Hepatic stellate cell (primary cell): ENCODE measurements at regions not wholly inside any gene's neighbourhood (a gene's known extent, or its start where the extent isn't known, plus 50 kb on each side); places are given as distances from the start of the nearest gene placed in this dataset.

ENCODE experiments used
- DNase-seq: peaks from one replicate; pipeline ENCODE4 v3.0.0; 2011; ENCODE audit warnings: low spot score

GRCh38 chrX:125003746-125004446, 315.8 kb upstream of the TEX13C start:
- DNase-seq, result no peak

GRCh38 chrX:125004799-125005198, 314.9 kb upstream of the TEX13C start:
- DNase-seq, result no peak

DNA sequence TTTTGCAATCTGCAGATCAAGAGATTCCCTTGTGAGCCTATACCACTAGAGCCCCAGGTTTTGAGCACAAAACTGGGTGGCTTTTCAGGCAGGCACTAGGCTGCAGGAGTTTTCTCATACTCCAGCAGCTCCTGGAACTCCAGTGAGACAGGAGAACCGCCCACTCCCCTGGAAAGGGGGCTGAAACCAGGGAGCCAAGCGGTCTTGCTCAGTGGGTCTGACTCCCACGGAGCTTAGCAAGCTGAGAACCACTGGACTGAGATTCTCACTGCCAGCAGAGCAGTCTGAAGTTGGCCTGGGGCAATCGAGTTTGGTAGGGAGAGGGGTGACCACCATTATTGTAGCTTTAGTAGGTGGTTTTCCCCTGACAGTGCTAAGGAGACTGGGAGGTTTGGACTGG, 313.8 kb upstream of the TEX13C start:
- no peak for DNase-seq

DNA sequence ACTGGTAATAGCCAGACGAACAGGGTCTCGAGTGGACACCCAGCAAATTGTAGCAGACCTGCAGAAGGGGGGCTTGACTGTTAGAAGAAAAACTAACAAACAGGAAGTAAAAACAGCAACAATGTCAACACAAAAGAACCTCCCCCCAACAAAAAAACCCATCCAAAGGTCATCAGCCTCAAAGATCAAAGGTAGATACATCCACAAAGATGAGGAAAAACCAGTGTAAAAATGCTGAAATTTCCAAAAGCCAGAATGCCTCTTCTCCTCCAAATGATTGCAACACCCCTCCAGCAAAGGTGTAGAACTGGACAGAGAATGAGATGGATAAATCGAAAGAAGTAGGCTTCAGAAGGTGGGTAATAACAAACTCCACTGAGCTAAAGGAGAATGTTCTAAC, 313.0 kb upstream of the TEX13C start:
- no peak for DNase-seq

DNA sequence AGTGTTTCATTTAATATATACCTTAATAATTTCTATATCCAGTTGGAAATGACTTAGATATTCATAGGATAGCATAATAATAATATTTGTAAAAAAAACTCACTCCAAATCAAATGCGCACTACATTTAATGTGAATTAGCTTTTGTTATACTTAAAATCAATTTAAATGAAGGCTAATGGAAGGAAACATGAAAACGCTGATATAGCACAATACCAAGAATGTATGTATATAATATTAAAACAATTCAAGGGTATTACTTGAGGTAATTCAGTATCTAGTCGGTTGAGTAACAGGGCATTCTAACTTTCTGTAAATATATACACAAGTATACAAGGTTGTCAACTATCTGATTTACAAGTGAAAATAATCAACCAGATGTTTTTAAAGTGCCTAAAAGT, 307.1 kb upstream of the TEX13C start:
- no peak for DNase-seq

GRCh38 chrX:125029131-125029530, 290.5 kb upstream of the TEX13C start:
- no peak for DNase-seq
